Activated CD4-positive, alpha-beta T cell treated with anti-CD3 and anti-CD28 coated beads, Interleukin-2, amount 50 U/mL, for 16 hours (primary cell): ENCODE measurements at regions not wholly inside any gene's neighbourhood (a gene's known extent, or its start where the extent isn't known, plus 50 kb on each side); places are given as distances from the start of the nearest gene placed in this dataset.
"Not testable (repeated sequence)": the region's sequence is repeated elsewhere in the genome, so short reads cannot be mapped to it uniquely, and the experiment has no call there.

Source experiments
- DNase-seq: peaks from one replicate; pipeline ENCODE4 v3.0.0-alpha.2; 2020

- DNase-seq = peak; percentile 29
Observed at GRCh38 chr6:111925296-111925695, 52.0 kb upstream of the FYN start.

- DNase-seq = no peak
Observed at GRCh38 chr6:111926731-111927302, 53.6 kb upstream of the FYN start.

GRCh38 chr6:111927321-111927720, 54.1 kb upstream of the FYN start:
- no peak for DNase-seq

DNA sequence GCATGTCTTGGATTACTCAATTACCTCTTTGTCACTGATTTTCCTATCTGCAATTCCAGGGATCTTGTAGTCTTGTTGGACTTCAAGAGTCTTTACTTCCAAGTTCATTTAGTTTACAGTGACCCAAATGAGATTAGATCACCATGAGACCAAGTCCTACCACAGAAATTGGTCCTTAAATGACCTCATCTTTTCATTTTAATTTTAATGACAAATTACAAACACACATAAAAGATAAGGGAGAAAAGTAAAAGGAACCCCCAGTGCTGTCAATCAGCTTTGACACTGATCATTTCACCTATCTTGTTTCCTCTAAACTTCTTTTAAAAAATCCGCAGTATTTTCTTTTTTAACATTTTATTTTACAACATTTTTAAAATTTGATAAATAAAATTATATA, 54.9 kb upstream of the FYN start:
- DNase-seq = no peak

DNA sequence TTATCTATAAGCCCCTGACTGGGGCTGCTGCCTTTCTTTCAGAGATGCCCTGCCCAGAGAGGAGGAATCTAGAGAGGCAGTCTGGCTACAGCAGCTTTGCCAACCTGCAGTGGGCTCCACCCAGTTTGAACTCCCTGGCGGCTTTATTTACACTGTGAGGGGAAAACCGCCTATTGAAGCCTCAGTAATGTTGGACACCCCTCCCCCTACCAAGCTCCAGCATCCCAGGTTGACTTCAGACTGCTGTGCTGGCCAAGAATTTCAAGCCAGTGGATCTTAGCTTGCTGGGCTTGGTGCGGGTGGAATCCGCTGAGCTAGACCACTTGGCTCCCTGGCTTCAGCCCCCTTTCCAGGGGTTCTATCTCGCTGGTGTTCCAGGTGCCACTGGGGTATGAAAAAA, 61.4 kb upstream of the FYN start:
- DNase-seq = not testable (repeated sequence)

DNA sequence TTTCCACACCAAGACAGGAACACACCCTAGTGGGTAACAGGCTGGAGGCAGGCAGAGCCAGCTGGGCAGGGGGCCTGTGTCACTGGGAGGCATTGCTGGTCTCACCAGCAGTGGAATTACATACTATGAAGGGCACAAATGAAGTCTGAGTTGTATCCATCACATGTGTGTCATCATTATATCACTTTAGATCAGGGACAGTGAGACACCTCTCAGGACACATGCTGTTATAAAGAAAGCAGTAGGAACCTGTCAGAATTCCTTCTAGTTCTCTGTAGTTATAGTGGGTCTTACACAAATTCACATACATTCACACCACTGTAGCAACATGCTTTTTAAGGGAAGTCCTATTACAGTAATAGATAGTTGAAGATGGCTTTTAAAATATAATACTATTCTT, 63.5 kb upstream of the FYN start:
- DNase-seq = no peak

- DNase-seq = no peak
Observed at GRCh38 chr6:111938710-111939109, 65.5 kb upstream of the FYN start.

DNA sequence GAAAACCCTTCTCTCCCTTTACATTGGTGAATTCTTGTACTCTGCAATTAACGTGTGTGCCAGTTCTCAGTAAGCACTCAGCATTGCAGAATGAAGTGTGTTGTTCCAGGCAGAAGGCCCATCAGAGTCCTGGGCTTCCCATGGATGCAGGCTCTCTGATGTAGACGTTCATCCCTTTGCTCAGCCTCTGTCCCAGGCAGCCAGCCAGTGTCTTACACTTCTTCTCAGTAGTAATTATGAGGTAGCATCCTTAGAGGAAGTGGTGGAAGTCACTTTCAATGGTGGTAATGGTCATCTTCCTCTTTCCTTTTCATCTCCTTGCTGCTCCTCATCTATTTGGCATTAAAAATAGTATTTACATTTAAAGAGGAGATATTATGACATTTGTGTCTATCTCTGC, 66.7 kb upstream of the FYN start:
- no peak for DNase-seq

DNA sequence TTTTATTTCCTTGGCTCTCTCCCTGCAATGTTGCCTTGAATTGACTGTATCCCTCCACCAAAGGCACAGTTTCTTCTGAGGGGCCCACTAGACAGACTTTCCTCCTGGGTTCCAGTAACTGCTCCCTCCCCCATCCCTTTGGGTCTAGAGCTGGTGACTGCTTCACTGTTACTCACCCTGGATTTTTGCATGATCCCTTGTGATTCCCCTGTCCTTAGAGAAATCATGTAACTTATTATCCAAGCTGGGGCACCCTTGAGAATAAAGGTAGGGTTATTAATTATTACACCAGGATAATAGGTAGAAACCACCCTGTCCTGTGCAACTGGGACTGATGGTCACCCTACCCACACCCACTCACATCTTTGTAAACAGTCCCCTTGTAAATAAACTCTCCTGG, 67.5 kb upstream of the FYN start:
- DNase-seq = no peak

GRCh38 chr6:111941686-111942330, 68.6 kb upstream of the FYN start:
- DNase-seq = no peak

- no peak for DNase-seq
Observed at GRCh38 chr6:111942561-111942960, 69.3 kb upstream of the FYN start.

DNA sequence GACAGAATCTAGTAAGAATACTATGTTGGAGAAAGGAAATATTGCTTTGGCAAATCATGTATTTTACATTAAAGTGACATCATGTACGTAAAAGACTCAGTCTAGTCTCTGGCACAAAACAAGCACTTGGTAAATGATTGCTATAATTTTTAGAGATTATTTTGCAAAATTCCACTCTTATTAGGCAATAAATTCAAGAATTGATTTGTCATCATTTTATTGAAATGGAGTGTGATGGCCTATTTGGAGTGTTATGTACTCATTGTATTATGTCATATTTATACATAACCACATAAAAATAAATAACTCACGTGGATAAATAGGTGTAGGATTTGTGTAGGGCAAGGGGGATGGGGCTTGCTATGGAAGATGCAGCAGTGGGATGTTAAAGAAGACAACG, 70.0 kb upstream of the FYN start:
- DNase-seq = no peak

DNA sequence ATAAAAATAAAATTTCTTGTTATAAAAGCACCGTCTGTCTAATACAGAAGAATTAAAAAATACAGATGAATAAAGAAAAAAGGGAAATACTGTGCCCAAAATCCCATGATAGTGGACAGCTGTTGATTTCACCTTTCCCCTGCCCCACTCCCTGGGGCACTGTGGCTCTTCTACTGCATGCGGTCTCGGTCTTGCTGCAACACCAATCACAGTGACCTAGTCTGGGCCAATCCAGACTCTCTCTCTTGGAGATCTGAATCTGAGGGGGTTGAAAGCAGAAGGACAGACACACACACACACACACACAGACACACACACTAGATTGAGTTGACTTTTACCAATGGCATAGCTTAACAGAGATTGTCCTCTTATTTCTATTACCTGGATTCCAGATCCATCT, 70.5 kb upstream of the FYN start:
- no peak for DNase-seq

GRCh38 chr6:111944541-111944940, 71.3 kb upstream of the FYN start:
- DNase-seq = no peak

DNA sequence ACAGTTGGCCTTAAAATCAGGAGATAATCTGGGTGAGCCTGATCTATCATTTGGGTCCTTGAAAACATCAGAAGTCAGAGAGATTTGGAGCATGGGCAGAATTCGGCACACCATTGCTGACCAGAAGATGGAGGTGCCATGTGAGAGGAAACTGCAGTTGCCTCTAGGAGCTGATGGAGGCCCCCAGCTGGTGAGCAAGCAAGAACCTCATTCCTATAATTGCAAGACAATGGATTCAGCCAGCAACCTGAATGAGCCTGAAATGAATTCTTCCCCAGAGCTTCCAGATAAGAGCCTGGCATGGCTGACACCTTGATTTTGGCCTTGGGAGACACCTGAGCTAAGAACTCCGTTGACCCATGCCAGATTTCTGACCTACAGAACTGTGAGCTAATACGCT, 76.3 kb upstream of the FYN start:
- no peak for DNase-seq

GRCh38 chr6:111949984-111950383, 76.7 kb upstream of the FYN start:
- DNase-seq = not testable (repeated sequence)

GRCh38 chr6:111950661-111951496, 77.6 kb upstream of the FYN start:
- DNase-seq = no peak

DNA sequence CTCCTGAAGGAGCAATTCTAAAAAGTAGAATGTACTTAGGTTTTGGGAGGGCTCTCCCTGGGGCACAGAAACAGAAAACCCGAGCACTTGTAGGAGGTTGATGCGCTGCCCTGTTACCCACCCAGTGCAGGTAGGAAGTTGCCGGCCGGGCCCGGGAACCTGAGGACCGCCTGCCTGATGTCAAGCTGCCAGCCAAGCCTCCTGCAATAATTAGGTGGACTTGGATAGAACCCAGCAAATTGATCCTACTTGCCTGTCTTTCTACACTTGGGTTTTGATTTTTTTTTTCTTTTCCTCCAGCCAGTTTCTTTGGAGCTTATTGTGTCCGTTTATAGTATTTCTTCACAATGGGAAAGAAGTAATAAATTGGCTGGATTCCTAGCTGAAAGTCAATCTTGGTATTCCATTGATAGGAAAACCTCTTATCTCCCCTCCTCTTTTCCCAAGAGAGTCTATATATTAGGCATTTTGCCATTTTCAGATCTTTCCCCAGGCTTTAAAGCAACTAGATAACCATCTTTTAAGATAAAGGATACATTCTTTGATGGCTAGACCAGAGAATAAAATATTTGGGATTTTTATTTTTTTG, 78.3 kb upstream of the FYN start:
- no peak for DNase-seq

DNA sequence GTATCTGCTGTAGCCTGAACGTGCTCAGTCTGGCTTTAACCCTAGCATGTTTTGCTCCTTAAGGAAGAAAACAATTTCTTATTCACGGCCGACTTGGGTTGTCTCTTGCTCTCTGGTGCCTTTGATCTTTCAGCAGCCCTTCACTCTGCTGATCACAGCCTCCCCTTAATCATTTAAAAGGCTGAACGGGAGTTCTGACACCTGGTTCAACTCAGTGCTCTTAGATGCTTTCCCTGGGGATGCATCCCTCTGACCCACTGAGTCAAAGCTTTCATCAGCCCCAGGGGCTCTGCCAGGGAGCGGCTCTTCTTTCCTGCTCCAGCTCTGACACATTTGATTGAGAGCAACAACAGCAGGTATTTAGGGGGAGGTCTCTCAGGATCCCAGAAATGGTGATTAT, 79.0 kb upstream of the FYN start:
- DNase-seq = no peak

DNA sequence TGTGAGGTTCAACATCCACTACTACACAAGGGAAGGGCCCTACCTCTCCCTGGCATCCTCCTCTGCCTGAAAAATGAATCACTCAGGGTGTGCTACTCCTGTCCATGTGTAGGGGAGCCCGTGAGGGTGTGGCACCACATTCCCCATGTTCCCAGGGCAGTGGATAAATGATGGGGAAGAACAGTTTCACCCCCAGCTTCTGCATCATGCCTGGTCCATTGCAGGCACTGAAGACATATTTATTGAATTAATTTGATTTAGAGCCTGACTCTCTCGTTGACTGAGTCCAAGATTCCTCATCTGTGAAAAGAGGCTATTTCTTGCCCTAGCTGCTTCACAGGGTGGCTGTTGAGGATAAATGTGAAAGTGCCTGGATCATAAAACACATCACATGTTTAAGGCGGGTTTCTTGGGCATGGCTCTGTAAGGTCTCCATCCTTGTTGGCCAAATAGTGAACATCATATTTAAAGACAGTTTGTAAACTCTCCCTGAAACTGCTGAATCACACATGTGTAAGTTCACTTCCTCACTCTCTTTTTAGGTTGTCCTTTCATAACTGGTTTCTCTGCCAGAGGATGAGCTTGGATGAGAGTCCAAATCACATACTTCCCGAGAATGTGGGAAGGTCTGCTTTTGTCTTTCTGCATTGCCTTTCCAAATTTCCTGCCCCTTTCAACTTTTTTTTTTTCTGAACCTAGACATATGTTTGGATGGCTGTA, 79.7 kb upstream of the FYN start:
- DNase-seq = no peak

DNA sequence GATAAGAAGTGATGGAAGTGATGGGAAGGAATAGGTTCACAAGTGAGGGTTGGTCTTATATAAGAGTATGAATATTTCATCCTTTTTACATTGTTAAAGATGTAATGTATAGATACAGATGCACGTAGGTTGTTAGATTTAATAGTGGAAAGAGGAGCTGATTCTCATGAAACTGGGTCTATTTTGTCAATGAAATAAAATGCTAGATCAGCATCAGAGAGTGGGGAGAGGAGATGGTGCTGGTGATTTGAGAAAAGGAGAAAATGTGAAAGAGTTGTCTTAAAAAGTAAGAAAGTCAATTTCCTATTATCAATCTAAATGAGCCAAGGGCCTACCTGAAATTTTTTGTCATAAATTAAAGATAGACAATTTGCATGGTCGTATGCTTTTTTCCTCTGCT, 82.8 kb upstream of the FYN start:
- DNase-seq = no peak

- DNase-seq = no peak
Observed at GRCh38 chr6:111957623-111958315, 84.5 kb upstream of the FYN start.

DNA sequence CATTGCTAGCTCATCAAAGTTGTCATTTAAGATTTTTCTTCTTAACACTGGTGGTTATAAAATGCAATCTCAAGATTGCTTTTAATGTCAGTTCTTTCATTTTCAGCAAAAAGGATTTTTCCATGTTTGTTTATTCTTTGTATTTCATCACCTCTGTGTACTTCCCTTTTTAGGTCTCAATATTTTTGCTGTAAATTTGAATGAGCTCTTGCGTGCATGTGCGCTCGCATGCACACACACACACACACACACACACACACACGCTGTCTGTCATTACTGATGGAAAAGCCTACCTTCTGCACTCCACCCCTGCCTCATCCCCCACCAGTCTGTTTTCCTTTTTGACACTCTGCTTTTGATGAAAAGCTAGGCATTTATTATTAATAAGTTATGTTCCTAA, 85.3 kb upstream of the FYN start:
- no peak for DNase-seq
